KMS-11 (cell line): ENCODE measurements at regions not wholly inside any gene's neighbourhood (a gene's known extent, or its start where the extent isn't known, plus 50 kb on each side); places are given as distances from the start of the nearest gene placed in this dataset.

ENCODE experiments used
- H2AFZ ChIP-seq: fragments of 200-600 bp; sonication (generic); 2 replicates; pipeline ENCODE4 v1.6.1; 2016; ENCODE audit warnings: antibody characterized with exemption, mixed run types, low read depth
- H3K27ac ChIP-seq: fragments of 200-600 bp; sonication (generic); 2 replicates; pipeline ENCODE4 v1.6.1; 2016; ENCODE audit warnings: mild to moderate bottlenecking, mixed run types
- H3K27me3 ChIP-seq: fragments of 200-600 bp; sonication (generic); 2 replicates; pipeline ENCODE4 v1.6.1; 2017; ENCODE audit warnings: mild to moderate bottlenecking, low read depth, mixed run types, moderate library complexity; ENCODE audit not compliant: insufficient read depth
- H3K36me3 ChIP-seq: fragments of 200-600 bp; sonication (generic); 2 replicates; pipeline ENCODE4 v1.6.1; 2017; ENCODE audit warnings: mild to moderate bottlenecking, mixed run types; ENCODE audit not compliant: insufficient read depth
- H3K4me1 ChIP-seq: fragments of 200-600 bp; sonication (generic); 2 replicates; pipeline ENCODE4 v1.6.1; 2016; ENCODE audit warnings: mild to moderate bottlenecking, low read depth, mixed run types; ENCODE audit not compliant: poor library complexity, severe bottlenecking
- H3K4me2 ChIP-seq: fragments of 200-600 bp; sonication (generic); 2 replicates; pipeline ENCODE4 v1.7.0; 2016; ENCODE audit warnings: mild to moderate bottlenecking, mixed run types
- H3K4me3 ChIP-seq: fragments of 200-600 bp; sonication (generic); IDR thresholded peaks from 2 replicates; pipeline ENCODE4 v1.6.1; 2017; ENCODE audit warnings: low read depth, low read length, mixed read lengths; ENCODE audit not compliant: insufficient read depth
- H3K79me2 ChIP-seq: fragments of 200-600 bp; sonication (generic); 2 replicates; pipeline ENCODE4 v1.6.1; 2016; ENCODE audit warnings: low read depth, mixed run types; ENCODE audit not compliant: insufficient read depth
- H3K9ac ChIP-seq: fragments of 200-600 bp; sonication (generic); 2 replicates; pipeline ENCODE4 v1.6.1; 2016; ENCODE audit warnings: mild to moderate bottlenecking, mixed run types
- H4K20me1 ChIP-seq: fragments of 200-600 bp; sonication (generic); 2 replicates; pipeline ENCODE4 v1.6.1; 2016; ENCODE audit warnings: mild to moderate bottlenecking, mixed run types; ENCODE audit not compliant: insufficient read depth
- CTCF ChIP-seq: fragments of 200-600 bp; sonication (generic); conservative IDR thresholded peaks from 2 replicates; pipeline ENCODE4 v1.6.1; 2017; ENCODE audit warnings: low read depth, mild to moderate bottlenecking, antibody characterized with exemption, low read length, moderate library complexity, mixed read lengths

DNA sequence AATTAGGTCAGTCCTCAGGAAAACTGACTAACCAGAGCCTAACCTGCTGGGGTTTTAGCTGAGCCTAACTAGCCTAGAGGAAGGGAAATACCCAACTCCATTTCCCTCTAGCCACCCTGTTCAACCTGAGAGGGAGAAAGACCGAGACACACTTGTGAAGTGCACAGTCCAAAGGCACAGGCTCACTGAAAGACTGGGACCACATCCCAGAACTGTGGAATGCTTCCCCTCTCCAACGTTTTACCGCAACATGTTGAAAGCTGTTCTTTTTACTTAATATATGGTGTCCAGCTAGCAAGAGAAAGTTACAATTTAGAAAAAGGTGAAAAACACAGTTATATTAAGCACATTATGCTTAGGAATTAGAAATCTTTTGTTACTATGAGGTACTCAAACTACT, 76.8 kb upstream of the SIMC1 start:
- Histone ChIP-seq H3K36me3 (no peaks in the 10 kb centered on the region; the same call in 1 of the 2 replicates), H3K27ac (peak overlapping the region; percentile 26; the same call in 1 of the 2 replicates), H3K79me2 (no peaks in the 10 kb centered on the region), H3K4me1 (peaks cover 30% of the 10 kb centered on the region), H3K4me2 (no peak overlapping the region), H3K4me3 (no peak overlapping the region), H3K9ac (no peak overlapping the region), H4K20me1 (no peaks in the 10 kb centered on the region), H2AFZ (no peak overlapping the region), H3K27me3 (no peaks in the 10 kb centered on the region)
- TF ChIP-seq CTCF: no peak

GRCh38 chr5:176162198-176162597, 76.0 kb upstream of the SIMC1 start:
- H3K4me2 ChIP-seq: no peak overlapping the region
- H3K27me3 ChIP-seq: no peaks in the 10 kb centered on the region

GRCh38 chr5:176162888-176163287, 75.3 kb upstream of the SIMC1 start:
- H3K36me3 ChIP-seq: no peaks in the 10 kb centered on the region; the same call in 1 of the 2 replicates
- no peak overlapping the region for H2AFZ ChIP-seq
- H3K27ac ChIP-seq: no peak overlapping the region
- H3K79me2 ChIP-seq: no peaks in the 10 kb centered on the region
- H3K4me1 ChIP-seq: peaks cover 30% of the 10 kb centered on the region
- no peaks in the 10 kb centered on the region for H3K27me3 ChIP-seq
- no peak overlapping the region for H3K4me3 ChIP-seq
- H3K4me2 ChIP-seq: no peak overlapping the region
- H4K20me1 ChIP-seq: no peaks in the 10 kb centered on the region
- H3K9ac ChIP-seq: no peak overlapping the region
- TF ChIP-seq CTCF: no peak

More at GRCh38 chr5:176162198-176162597, 76.0 kb upstream of the SIMC1 start:
- no peaks in the 10 kb centered on the region; the same call in 1 of the 2 replicates for H3K36me3 ChIP-seq
- H4K20me1 ChIP-seq: no peaks in the 10 kb centered on the region
- no peak overlapping the region for H3K9ac ChIP-seq
- H3K4me1 ChIP-seq: peaks cover 30% of the 10 kb centered on the region
- no peak overlapping the region for H3K27ac ChIP-seq
- H3K79me2 ChIP-seq: no peaks in the 10 kb centered on the region
- no peak overlapping the region for H2AFZ ChIP-seq
- H3K4me3 ChIP-seq: no peak overlapping the region
- TF ChIP-seq CTCF: no peak

- no peak for TF ChIP-seq CTCF
- no peak overlapping the region for H3K4me2 ChIP-seq
- H3K27ac ChIP-seq: no peak overlapping the region
- no peaks in the 10 kb centered on the region for H4K20me1 ChIP-seq
- H3K36me3 ChIP-seq: no peaks in the 10 kb centered on the region
- no peak overlapping the region for H3K9ac ChIP-seq
- peaks cover 25% of the 10 kb centered on the region for H3K4me1 ChIP-seq
- no peaks in the 10 kb centered on the region for H3K27me3 ChIP-seq
- no peak overlapping the region for H2AFZ ChIP-seq
- H3K4me3 ChIP-seq: no peak overlapping the region
- no peaks in the 10 kb centered on the region for H3K79me2 ChIP-seq
Measured at GRCh38 chr5:176166427-176166826, 71.8 kb upstream of the SIMC1 start.
